Fibroblast of villous mesenchyme (primary cell): ENCODE measurements at regions not wholly inside any gene's neighbourhood (a gene's known extent, or its start where the extent isn't known, plus 50 kb on each side); places are given as distances from the start of the nearest gene placed in this dataset.
A peak's percentile ranks its signal among the peaks of the same experiment; 100 is the strongest.

Experiments used
- DNase-seq: peaks from one replicate; pipeline ENCODE4 v3.0.0-alpha.2; 2010; ENCODE audit warnings: low read depth
- H3K4me3 ChIP-seq: 2 replicates; pipeline ENCODE4 v1.5.1; 2011; ENCODE audit warnings: low read depth, mild to moderate bottlenecking, low read length
- TF ChIP-seq, protein P1 (sequence below): IDR thresholded peaks from 2 replicates; pipeline ENCODE4 v1.5.1; 2012; ENCODE audit warnings: low read depth, mild to moderate bottlenecking, low read length; ENCODE audit not compliant: insufficient read depth

DNA sequence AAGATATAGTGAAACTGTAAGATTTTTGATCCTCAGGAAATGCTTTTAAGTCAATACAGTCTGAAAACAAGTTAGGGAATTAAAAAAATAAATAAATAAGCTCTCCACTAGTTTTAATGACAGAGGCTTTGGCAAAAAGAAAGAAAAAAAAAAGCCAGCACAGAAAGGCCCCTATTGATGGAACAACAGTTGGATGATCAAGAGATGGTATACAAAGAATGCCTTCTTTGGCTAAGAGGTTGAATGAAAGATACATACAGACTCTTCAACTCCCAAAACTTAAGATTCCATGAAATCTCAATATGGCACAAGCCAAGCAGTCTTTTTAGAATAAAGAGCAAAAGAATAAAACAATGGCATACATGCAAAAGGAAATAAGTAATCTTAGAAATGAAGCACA lies 64.0 kb upstream of the GALNT5 start:
- no peak for DNase-seq
- TF ChIP-seq, protein P1, sequence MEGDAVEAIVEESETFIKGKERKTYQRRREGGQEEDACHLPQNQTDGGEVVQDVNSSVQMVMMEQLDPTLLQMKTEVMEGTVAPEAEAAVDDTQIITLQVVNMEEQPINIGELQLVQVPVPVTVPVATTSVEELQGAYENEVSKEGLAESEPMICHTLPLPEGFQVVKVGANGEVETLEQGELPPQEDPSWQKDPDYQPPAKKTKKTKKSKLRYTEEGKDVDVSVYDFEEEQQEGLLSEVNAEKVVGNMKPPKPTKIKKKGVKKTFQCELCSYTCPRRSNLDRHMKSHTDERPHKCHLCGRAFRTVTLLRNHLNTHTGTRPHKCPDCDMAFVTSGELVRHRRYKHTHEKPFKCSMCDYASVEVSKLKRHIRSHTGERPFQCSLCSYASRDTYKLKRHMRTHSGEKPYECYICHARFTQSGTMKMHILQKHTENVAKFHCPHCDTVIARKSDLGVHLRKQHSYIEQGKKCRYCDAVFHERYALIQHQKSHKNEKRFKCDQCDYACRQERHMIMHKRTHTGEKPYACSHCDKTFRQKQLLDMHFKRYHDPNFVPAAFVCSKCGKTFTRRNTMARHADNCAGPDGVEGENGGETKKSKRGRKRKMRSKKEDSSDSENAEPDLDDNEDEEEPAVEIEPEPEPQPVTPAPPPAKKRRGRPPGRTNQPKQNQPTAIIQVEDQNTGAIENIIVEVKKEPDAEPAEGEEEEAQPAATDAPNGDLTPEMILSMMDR = no peak

DNA sequence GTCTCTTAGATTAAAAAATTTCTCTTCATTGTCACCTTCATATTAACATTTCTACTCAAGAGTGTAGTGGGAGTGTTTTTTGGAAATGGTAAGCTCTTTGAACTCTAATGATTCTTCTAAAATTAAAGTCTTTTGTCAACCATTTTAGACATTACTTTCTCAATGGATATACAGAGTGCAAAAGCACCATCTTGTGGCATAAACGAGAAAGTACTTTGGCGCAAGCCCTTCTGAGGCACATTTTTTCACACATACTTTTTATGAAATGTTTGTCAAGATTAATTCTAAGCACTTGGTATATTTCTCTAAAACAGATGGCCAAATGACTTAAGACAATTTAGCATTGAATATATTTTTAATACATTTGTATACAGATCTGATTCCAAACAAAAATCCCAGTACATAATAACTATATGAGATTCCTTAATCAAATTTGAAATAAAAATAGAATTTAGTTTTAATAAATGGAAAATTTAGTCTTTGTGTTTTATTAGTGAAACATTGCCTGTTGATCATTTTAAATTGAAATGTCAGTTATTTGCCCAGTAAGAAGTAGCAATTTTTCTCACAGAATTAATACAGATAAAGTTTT lies 63.3 kb upstream of the GALNT5 start:
- TF ChIP-seq, protein P1 = peak; percentile 61
- no peak overlapping the region for H3K4me3 ChIP-seq
- DNase-seq = peak; percentile 68

More for the DNA sequence above, 64.0 kb upstream of the GALNT5 start:
- no peak overlapping the region for H3K4me3 ChIP-seq

DNA sequence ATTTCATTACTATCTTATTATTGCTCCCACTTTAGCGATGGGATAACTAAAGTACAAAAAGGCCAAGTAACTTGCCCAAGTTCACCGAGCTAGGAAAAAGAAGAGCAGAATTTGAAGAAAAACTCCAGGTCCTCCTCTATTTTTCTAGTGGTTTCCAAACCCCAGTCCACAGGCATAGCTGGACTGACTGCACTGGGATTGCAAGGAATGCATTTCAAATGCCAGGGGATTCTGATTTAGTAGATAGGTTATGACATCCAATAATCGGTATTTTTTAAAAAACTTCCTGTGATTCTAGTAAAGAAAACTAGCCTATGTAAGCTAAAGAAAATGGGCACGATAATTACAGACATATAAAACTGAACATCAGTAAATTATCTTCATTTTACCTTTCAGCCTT lies 62.7 kb upstream of the GALNT5 start:
- DNase-seq = no peak
- TF ChIP-seq, protein P1 = no peak
- no peak overlapping the region for H3K4me3 ChIP-seq

DNA sequence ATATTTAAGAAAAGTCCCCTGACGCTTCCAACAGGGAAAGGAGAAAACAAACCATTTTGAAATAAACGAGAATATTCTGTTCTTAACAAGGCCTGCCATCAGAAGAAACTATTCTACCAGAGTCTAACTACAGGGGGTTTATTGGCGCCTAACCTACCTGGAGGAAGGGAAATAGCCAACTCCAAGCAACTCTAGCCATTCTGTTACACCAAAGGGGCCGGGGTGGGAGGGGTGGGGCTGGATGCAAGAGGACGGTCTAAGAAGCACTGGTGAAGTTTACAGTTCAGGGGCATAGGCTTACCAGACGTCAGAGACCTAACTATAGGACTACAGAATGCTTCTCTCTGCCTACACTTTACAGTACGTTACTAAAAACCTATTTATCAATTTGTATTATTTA lies 60.5 kb upstream of the GALNT5 start:
- no peak overlapping the region for H3K4me3 ChIP-seq
- TF ChIP-seq, protein P1 = no peak
- no peak for DNase-seq

DNA sequence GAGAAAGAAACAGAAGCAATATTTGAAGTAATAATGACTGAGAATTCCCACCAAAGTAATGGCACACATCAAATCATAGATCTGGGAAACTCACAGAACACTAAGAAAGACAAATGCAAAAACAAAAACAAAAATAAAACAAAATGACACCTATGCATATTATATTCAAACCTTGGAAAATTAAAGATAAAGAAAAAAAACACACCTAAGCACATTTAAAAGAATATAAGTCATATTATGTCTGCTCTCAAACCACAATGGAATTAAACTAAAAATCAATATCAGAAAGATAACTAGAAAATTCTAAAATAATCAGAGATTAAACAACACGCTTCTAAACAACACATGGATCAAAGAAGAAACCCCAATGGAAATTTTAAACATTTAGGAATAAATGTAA lies 59.7 kb upstream of the GALNT5 start:
- no peak overlapping the region for H3K4me3 ChIP-seq
- DNase-seq = no peak
- TF ChIP-seq, protein P1 = no peak

DNA sequence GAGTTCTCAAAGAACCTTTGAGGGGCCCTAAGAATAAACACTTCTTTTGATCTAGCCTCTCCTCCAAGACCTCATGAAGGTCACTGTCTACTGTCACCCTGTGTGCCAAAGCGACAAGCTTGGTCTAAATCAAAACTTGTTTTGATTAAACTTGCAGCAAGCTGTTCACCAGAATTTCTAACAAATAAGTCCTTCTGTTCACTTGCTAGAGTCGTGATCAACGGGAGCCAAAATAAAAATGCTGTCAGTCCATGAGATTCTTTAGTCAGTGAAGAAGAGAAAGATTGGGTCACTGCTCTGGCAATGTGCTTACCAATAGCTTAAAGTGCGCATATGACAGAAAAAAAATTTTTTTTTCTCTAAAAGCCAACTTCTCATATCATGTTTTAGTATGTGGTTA lies 53.9 kb upstream of the GALNT5 start:
- TF ChIP-seq, protein P1 = no peak
- no peak overlapping the region for H3K4me3 ChIP-seq
- no peak for DNase-seq

DNA sequence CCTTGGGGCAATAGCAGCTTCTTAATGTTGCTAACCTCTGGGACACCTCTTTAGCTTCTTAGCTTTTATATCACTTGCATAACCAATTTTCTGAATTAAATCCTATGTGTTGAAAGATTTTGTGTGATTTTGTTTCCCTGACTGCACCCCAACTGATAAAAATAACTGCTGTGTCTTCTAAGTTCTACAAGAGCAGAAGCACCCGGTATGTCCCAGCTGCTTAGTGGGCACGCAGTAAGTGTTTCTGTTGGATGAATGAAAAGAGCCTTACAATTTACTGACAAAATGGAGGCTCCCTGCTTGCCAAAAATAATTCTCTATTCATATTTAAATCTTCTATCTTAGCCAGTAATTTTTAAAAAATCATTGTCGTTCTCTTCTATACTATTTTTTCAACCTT lies 53.1 kb upstream of the GALNT5 start:
- TF ChIP-seq, protein P1 = no peak
- H3K4me3 ChIP-seq = no peak overlapping the region
- DNase-seq = no peak
